HCT116 (cell line): ENCODE measurements at regions not wholly inside any gene's neighbourhood (a gene's known extent, or its start where the extent isn't known, plus 50 kb on each side); places are given as distances from the start of the nearest gene placed in this dataset.

Experiments used
- ATAC-seq: fragments of 200-7000 bp; cut with Tn5 transposase; 2 replicates; pipeline ENCODE4 v1.9.1; 2020; ENCODE audit warnings: mild to moderate bottlenecking, moderate library complexity
- BruUV-seq: library from RNA; stranded (reverse); fragments of 400-500 nt; replicated peaks from 2 replicates; lab custom pipeline; 2021; lab: Mats Ljungman, UMichigan
- CTCF ChIA-PET: fragments of 300-600 bp; sonication (Branson Sonifier 250); formaldehyde crosslinking; loops from one replicate; lab custom pipeline; 2021; ENCODE audit warnings: antibody characterized with exemption; lab: Charles Lee
- POLR2A ChIA-PET: fragments of 300-600, 350-600 bp; sonication (Branson Sonifier 250); formaldehyde crosslinking; loops from one replicate; lab custom pipeline; 2021; ENCODE audit warnings: antibody characterized with exemption; lab: Charles Lee
- RAD21 ChIA-PET, 2 experiments: fragments of 300-600 bp; sonication (Branson Sonifier 250); formaldehyde crosslinking; loops; one replicate each; lab custom pipeline; 2023; ENCODE audit warnings: low total read pairs in 2 of 2; ENCODE audit not compliant: uncharacterized antibody in 2 of 2, unreplicated experiment in 2 of 2, low non-redundant PET in 1 of 2; lab: Charles Lee
- DNase-seq: peaks from one replicate; pipeline ENCODE4 v3.0.0-alpha.2; 2010; ENCODE audit warnings: low read depth, low spot score
- H2AFZ ChIP-seq: fragments of 200-600 bp; shearing (Covaris generic), sonication (generic); 2 replicates; pipeline ENCODE4 v1.6.1; 2017; ENCODE audit warnings: low read depth, mixed run types, mixed read lengths, antibody characterized with exemption, low read length; ENCODE audit not compliant: poor library complexity, severe bottlenecking
- H3K27ac ChIP-seq: 2 replicates; pipeline ENCODE4 v1.5.1; 2012; ENCODE audit warnings: low read depth, low read length
- H3K27me3 ChIP-seq: fragments of 200-600 bp; sonication (generic); 2 replicates; pipeline ENCODE4 v1.6.1; 2016; ENCODE audit warnings: mixed run types, low read length, mixed read lengths; ENCODE audit not compliant: insufficient read depth
- H3K36me3 ChIP-seq, 2 experiments: fragments of 200-500 bp in 1 of 2; fragments of 200-600 bp in 1 of 2; sonication (Bioruptor generic) in 1 of 2; sonication (generic) in 1 of 2; 2 replicates each; pipeline versions ENCODE4 v1.5.1 to v1.6.1; 2014 to 2016; ENCODE audit warnings: low read length in 2 of 2, inconsistent platforms in 1 of 2, mixed read lengths in 1 of 2, mixed run types in 1 of 2; ENCODE audit not compliant: insufficient read depth in 2 of 2, control insufficient read depth in 1 of 2
- H3K4me1 ChIP-seq, 2 experiments: fragments of 200-600 bp in 1 of 2; sonication (generic) in 1 of 2; 2 replicates each; pipeline versions ENCODE4 v1.5.1 to v1.6.1; 2012 to 2017; ENCODE audit warnings: low read length in 2 of 2, inconsistent platforms in 1 of 2, mild to moderate bottlenecking in 1 of 2, mixed read lengths in 1 of 2, mixed run types in 1 of 2, moderate library complexity in 1 of 2; ENCODE audit not compliant: insufficient read depth in 2 of 2, control insufficient read depth in 1 of 2
- H3K4me2 ChIP-seq: fragments of 200-600 bp; sonication (generic); 2 replicates; pipeline ENCODE4 v1.6.1; 2017; ENCODE audit warnings: mixed run types, low read length, mixed read lengths
- H3K4me3 ChIP-seq, 2 experiments: fragments of 200-600 bp in 1 of 2; sonication (generic) in 1 of 2; replicated peaks in 1 of 2; 2 replicates each; pipeline ENCODE4 v1.5.1; 2011 to 2016; ENCODE audit warnings: low read length in 2 of 2, control low read depth in 1 of 2, low read depth in 1 of 2, mild to moderate bottlenecking in 1 of 2, mixed read lengths in 1 of 2, mixed run types in 1 of 2
- H3K79me2 ChIP-seq: fragments of 200-600 bp; sonication (generic); 2 replicates; pipeline ENCODE4 v1.6.1; 2017; ENCODE audit warnings: mild to moderate bottlenecking, mixed run types, low read length, moderate library complexity, mixed read lengths; ENCODE audit not compliant: insufficient read depth
- H3K9ac ChIP-seq: fragments of 200-600 bp; sonication (generic); 2 replicates; pipeline ENCODE4 v1.6.1; 2016; ENCODE audit warnings: low read length, mixed read lengths
- H3K9me2 ChIP-seq: fragments of 200-600 bp; sonication (generic), shearing (Covaris generic); 2 replicates; pipeline ENCODE4 v1.6.1; 2017; ENCODE audit warnings: mixed run types, mild to moderate bottlenecking, moderate library complexity; ENCODE audit not compliant: insufficient read depth
- H3K9me3 ChIP-seq, 2 experiments: fragments of 200-500 bp in 1 of 2; fragments of 200-600 bp in 1 of 2; sonication (Bioruptor generic) in 1 of 2; sonication (generic) in 1 of 2; 2 replicates each; pipeline ENCODE4 v1.6.1; 2014 to 2017; ENCODE audit warnings: low read length in 2 of 2, mixed read lengths in 2 of 2, inconsistent platforms in 1 of 2, low read depth in 1 of 2, mild to moderate bottlenecking in 1 of 2, mixed run types in 1 of 2, moderate library complexity in 1 of 2; ENCODE audit not compliant: control insufficient read depth in 1 of 2, insufficient read depth in 1 of 2
- H4K20me1 ChIP-seq: fragments of 200-600 bp; sonication (generic), shearing (Covaris generic); 2 replicates; pipeline ENCODE4 v1.6.1; 2017; ENCODE audit warnings: mixed run types, mild to moderate bottlenecking, moderate library complexity; ENCODE audit not compliant: insufficient read depth
- CBX3 ChIP-seq: IDR thresholded peaks from 2 replicates; pipeline ENCODE4 v1.6.1; 2012; ENCODE audit warnings: low read depth
- CEBPB ChIP-seq: IDR thresholded peaks from 2 replicates; pipeline ENCODE4 v1.6.1; 2012; ENCODE audit warnings: low read depth
- EGR1 ChIP-seq: IDR thresholded peaks from 2 replicates; pipeline ENCODE4 v1.6.1; 2012; ENCODE audit warnings: low read depth
- EZH2 ChIP-seq: fragments of 200-600 bp; sonication (generic); IDR thresholded peaks from 2 replicates; pipeline ENCODE4 v1.6.1; 2017; ENCODE audit warnings: antibody characterized with exemption, mixed run types
- EZH2phosphoT487 ChIP-seq: fragments of 200-600 bp; IDR thresholded peaks from 2 replicates; pipeline ENCODE4 v1.6.1; 2018; ENCODE audit warnings: antibody characterized with exemption, borderline replicate concordance
- FOSL1 ChIP-seq: IDR thresholded peaks from 2 replicates; pipeline ENCODE4 v1.6.1; 2012; ENCODE audit warnings: low read depth
- JUND ChIP-seq: IDR thresholded peaks from 2 replicates; pipeline ENCODE4 v1.6.1; 2012
- POLR2AphosphoS5 ChIP-seq: IDR thresholded peaks from 2 replicates; pipeline ENCODE4 v1.6.1; 2011; ENCODE audit warnings: mild to moderate bottlenecking, low read depth, low read length, moderate library complexity
- RAD21 ChIP-seq: IDR thresholded peaks from 2 replicates; pipeline ENCODE4 v1.6.1; 2012; ENCODE audit warnings: low read depth, mild to moderate bottlenecking
- ZBTB33 ChIP-seq: IDR thresholded peaks from 2 replicates; pipeline ENCODE4 v1.6.1; 2011; ENCODE audit warnings: mild to moderate bottlenecking, low read length, moderate library complexity; ENCODE audit not compliant: insufficient replicate concordance; ENCODE audit errors: extremely low read depth
- intact Hi-C: fragments of 100-400 bp; cut with micrococcal nuclease; formaldehyde crosslinking; loops from 2 replicates; pipeline ENCODE4 v1.10.0; 2022
- TF ChIP-seq, protein P1 (sequence below), 3 experiments: fragments of 200-600 bp in 1 of 3; sonication (generic) in 1 of 3; IDR thresholded peaks in 2 of 3; conservative IDR thresholded peaks in 1 of 3; 2 replicates each; pipeline ENCODE4 v1.5.1; 2012 to 2017; ENCODE audit warnings: low read depth in 2 of 3, low read length in 2 of 3, antibody characterized with exemption in 1 of 3, borderline replicate concordance in 1 of 3, control low read depth in 1 of 3, mild to moderate bottlenecking in 1 of 3, mixed read lengths in 1 of 3, mixed run types in 1 of 3, moderate library complexity in 1 of 3; ENCODE audit not compliant: insufficient read depth in 1 of 3

- no peaks in the 10 kb centered on the region for H3K27me3 ChIP-seq
- ChIA-PET CTCF (no interaction called here), RAD21 (no interaction called here), POLR2A (no interaction called here)
- no peak overlapping the region for H2AFZ ChIP-seq
- H3K4me2 ChIP-seq: no peak overlapping the region
- DNase-seq (no peak), ATAC-seq (no peak)
- no peaks in the 10 kb centered on the region for H3K9me3 ChIP-seq
- intact Hi-C loops: no loop called here
- no peak overlapping the region for H3K4me3 ChIP-seq
- no peaks in the 10 kb centered on the region for H3K36me3 ChIP-seq
- TF ChIP-seq RAD21: no peak
- no peak for TF ChIP-seq CBX3
- TF ChIP-seq POLR2AphosphoS5: no peak
- H3K9me2 ChIP-seq: no peaks in the 10 kb centered on the region
- H3K27ac ChIP-seq: no peak overlapping the region
- no TSS peak for BruUV-seq
- H3K4me1 ChIP-seq: no peaks in the 10 kb centered on the region
- H3K9ac ChIP-seq: no peak overlapping the region
- H4K20me1 ChIP-seq: no peaks in the 10 kb centered on the region
- H3K79me2 ChIP-seq: no peaks in the 10 kb centered on the region
These were observed 171.3 kb upstream of the ADGRL4 start for GRCh38 chr1:79177844-79178243.

DNA sequence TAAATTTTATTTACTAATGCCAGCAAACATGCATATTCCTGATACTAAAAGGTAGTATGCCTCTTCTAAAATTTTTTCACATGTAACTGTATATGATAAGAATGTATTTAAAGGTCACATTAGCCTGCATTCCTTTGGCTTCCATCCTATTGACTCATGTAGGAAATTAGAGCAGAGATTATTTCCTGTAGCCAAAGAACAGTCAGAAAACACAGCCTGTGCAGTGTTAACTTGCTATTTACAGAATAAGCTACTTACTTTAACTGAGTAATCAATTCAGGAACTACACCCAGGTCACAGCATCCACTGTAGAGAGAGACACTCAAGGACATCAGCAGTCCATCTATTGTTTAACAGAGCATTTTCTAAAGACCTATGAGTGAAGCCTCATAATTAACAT, 154.5 kb upstream of the ADGRL4 start:
- H3K9me3 ChIP-seq: peaks cover 0 to 5% of the 10 kb centered on the region in 2 experiments; a peak in 1 of 4 replicates
- H3K27me3 ChIP-seq: no peaks in the 10 kb centered on the region
- H2AFZ ChIP-seq: no peak overlapping the region
- no peak overlapping the region for H3K4me3 ChIP-seq
- no peak for DNase-seq
- POLR2A ChIA-PET: no interaction called here
- CTCF ChIA-PET: no interaction called here
- BruUV-seq: no TSS peak
- H3K9me2 ChIP-seq: no peaks in the 10 kb centered on the region
- H3K27ac ChIP-seq: no peak overlapping the region
- TF ChIP-seq EZH2 (no peak), ZBTB33 (no peak), CEBPB (no peak), EZH2phosphoT487 (no peak), JUND (no peak), CBX3 (no peak), EGR1 (no peak), POLR2AphosphoS5 (no peak), FOSL1 (no peak)
- TF ChIP-seq, protein P1, sequence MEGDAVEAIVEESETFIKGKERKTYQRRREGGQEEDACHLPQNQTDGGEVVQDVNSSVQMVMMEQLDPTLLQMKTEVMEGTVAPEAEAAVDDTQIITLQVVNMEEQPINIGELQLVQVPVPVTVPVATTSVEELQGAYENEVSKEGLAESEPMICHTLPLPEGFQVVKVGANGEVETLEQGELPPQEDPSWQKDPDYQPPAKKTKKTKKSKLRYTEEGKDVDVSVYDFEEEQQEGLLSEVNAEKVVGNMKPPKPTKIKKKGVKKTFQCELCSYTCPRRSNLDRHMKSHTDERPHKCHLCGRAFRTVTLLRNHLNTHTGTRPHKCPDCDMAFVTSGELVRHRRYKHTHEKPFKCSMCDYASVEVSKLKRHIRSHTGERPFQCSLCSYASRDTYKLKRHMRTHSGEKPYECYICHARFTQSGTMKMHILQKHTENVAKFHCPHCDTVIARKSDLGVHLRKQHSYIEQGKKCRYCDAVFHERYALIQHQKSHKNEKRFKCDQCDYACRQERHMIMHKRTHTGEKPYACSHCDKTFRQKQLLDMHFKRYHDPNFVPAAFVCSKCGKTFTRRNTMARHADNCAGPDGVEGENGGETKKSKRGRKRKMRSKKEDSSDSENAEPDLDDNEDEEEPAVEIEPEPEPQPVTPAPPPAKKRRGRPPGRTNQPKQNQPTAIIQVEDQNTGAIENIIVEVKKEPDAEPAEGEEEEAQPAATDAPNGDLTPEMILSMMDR (IDR thresholded peaks at IDR 0.05 in 2 of 3, conservative IDR thresholded peaks at IDR 0.05 in 1 of 3; ENCODE audit: borderline replicate concordance in 1 of 3, insufficient read depth in 1 of 3, low read depth in 2 of 3, low read length in 2 of 3): no peak
- TF ChIP-seq, all 23 proteins: peak for 0
- no peaks in the 10 kb centered on the region; a peak in 1 of 4 replicates for H3K4me1 ChIP-seq
- H3K9ac ChIP-seq: no peak overlapping the region
- intact Hi-C loops: no loop called here
- H3K36me3 ChIP-seq: no peaks in the 10 kb centered on the region
- H3K4me2 ChIP-seq: peak overlapping the region; percentile 24; the same call in 1 of the 2 replicates
- RAD21 ChIA-PET: no interaction called here
- H3K79me2 ChIP-seq: no peaks in the 10 kb centered on the region
- H4K20me1 ChIP-seq: no peaks in the 10 kb centered on the region
- no peak for ATAC-seq
